Renal cortex interstitium (tissue), 11 donors: ENCODE measurements at regions not wholly inside any gene's neighbourhood (a gene's known extent, or its start where the extent isn't known, plus 50 kb on each side); places are given as distances from the start of the nearest gene placed in this dataset.

Experiments used
- DNase-seq, 11 donors: peaks; one replicate each; pipeline ENCODE4 v3.0.0-alpha.2; 2013; ENCODE audit warnings: low read depth in 9 of 11, low spot score in 4 of 11; ENCODE audit errors: extremely low read depth in 1 of 11

DNA sequence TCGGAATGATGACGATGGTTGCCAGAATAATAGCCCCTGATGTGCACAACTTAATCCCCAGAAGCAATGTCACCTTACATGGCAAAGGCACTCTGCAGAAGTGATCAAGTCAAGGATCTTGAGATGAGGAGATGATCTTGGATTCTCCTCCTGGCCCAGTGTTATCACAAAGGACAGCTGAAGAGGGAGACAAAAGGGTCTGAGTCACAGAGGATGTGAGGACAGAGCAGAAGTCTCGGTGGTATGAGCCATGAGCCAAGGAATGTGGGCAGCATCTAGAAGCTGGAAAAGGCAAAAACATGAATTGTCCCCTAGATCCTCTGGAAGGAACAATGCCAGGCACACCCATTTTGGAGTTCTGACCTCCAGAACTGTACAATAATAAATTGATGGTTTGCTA is 358.5 kb downstream of the MYCN start:
- DNase-seq: no peak

GRCh38 chr2:16296331-16297250 is 356.2 kb downstream of the MYCN start:
- no peak for DNase-seq

DNA sequence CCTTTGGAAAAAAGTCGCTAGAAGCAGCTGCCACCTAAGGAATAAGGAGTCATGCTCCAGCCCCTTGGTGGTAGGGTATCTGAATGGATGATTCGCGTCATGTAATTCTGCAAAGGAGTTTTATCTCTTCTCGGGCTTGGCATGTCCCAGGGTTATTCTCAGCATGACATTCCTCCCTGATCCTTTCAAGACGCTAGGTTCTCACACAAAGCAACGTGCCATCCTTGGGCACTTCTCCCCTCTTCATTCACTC is 355.6 kb downstream of the MYCN start:
- no peak for DNase-seq

- DNase-seq: no peak
Observed at GRCh38 chr2:16294791-16295190, 354.4 kb downstream of the MYCN start.

- DNase-seq: no peak
Observed at GRCh38 chr2:16293871-16294270, 353.5 kb downstream of the MYCN start.

DNA sequence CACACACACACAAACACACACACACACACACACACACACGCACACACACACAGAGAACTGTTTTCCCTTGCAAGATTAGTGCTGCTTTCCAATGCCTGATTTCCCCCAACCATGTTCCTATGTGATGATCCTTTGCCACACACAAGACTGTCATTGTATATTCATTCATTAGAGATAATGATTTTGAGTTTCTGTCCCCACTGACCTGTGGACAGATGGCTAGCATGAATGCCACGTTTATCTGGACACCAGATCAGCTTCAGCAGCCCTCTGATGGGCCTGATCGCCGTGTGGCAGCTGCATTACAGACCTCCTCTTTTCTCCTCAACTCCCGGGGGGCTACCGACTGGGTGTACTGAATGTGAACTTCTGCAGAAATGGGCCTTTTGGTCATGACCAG is 353.0 kb downstream of the MYCN start:
- DNase-seq: no peak

- DNase-seq: no peak
Observed at GRCh38 chr2:16291731-16292550, 351.6 kb downstream of the MYCN start.

GRCh38 chr2:16291226-16291625 is 350.9 kb downstream of the MYCN start:
- DNase-seq: no peak

DNA sequence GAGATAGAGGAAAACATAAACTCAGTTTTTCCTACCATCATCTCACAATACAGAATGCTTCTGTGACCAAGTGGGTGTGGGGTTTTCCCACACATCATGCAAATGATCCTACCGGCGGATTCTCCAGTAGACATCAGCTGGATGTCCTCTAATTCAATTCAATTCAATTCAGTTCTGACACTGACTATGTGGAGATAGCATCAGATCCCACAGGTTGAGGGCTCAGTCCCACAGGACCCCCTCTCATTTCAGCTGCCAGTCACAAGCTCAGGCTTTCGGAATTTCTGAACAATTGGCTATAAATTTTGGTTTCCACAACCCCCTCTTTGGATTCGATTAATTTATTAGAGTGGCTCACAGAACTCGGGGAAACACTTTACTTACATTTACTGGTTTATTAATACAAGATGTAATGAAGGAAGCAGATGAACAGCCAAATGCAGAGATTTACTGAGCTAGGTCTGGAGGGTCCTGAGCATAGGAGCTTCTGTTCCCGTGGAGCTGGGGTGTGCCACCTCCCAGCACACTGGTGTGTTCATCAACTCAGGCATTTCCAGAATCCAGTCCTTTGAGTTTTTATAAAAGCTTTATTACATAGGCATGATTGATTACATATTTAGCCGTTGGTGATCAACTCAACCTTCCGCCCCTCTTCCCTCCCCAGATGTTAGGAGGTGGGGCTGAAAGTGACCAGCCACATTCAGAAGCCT is 350.1 kb downstream of the MYCN start:
- no peak for DNase-seq

GRCh38 chr2:16288371-16289112 is 348.2 kb downstream of the MYCN start:
- DNase-seq: no peak

DNA sequence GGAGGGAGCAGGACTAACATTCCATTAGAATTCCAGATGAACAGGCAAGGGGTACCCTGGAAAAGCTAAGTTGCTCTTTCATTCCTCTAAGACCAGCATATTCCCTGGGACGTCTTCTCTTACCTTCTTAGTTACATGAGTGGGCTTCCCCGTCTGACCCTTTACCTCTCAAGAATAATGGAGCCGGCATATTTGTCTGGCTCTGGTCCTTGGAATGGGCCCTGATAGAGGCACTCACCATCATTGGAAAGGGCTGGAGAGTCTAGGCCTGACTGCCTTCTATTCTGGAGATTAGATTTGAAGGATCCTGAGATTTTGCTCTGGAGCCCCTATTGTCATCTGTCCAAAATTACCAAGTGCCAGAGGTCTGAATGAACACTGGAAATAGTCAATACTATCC is 347.5 kb downstream of the MYCN start:
- no peak for DNase-seq

- DNase-seq: no peak
Observed at GRCh38 chr2:16287281-16287680, 346.9 kb downstream of the MYCN start.

GRCh38 chr2:16285813-16286510 is 345.6 kb downstream of the MYCN start:
- DNase-seq: no peak

GRCh38 chr2:16284941-16285625 is 344.7 kb downstream of the MYCN start:
- DNase-seq: no peak

- no peak for DNase-seq
Observed at GRCh38 chr2:16283071-16283850, 342.9 kb downstream of the MYCN start.

DNA sequence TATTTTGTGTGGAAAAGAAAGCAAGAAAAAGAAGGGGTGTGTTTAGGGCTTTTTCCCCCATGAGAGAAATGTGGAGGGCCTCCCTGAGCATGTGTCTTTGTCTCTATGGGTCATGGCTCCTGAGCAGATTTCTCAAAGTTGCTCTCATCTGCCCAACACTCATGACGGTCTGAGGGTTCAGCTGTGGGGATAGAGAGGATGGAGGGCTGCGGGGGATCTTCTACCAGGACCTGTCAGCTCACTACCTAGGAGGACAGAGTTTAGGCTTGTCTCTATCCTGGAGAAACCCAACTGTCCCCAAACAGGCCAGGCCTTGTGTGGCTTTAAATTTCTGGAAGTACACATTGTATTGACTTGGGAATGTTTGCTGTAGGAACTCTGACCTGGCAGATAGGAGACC is 342.2 kb downstream of the MYCN start:
- no peak for DNase-seq
